GM23338 (cell line): ENCODE measurements at regions not wholly inside any gene's neighbourhood (a gene's known extent, or its start where the extent isn't known, plus 50 kb on each side); places are given as distances from the start of the nearest gene placed in this dataset.

Source experiments
- ATAC-seq: fragments of 200-7000 bp; cut with Tn5 transposase; 3 replicates; pipeline ENCODE4 v1.9.1; 2020
- DNase-seq: peaks from one replicate; pipeline ENCODE4 v3.0.0-alpha.2; 2015; ENCODE audit warnings: low spot score
- H2AFZ ChIP-seq: fragments of 200-600 bp; sonication (generic); 2 replicates; pipeline ENCODE4 v1.8.0; 2016; ENCODE audit warnings: antibody characterized with exemption, mild to moderate bottlenecking, moderate library complexity
- H3F3A ChIP-seq: fragments of 200-600 bp; sonication (generic); replicated peaks from 2 replicates; pipeline ENCODE4 v1.8.0; 2017; ENCODE audit warnings: antibody characterized with exemption, mixed run types, low read depth
- H3K27ac ChIP-seq: fragments of 200-600 bp; sonication (generic); 2 replicates; pipeline ENCODE4 v1.6.1; 2016; ENCODE audit warnings: low read depth
- H3K27me3 ChIP-seq: fragments of 200-600 bp; sonication (generic); 2 replicates; pipeline ENCODE4 v1.8.0; 2016; ENCODE audit warnings: mild to moderate bottlenecking, mixed run types, moderate library complexity; ENCODE audit not compliant: insufficient read depth
- H3K36me3 ChIP-seq: fragments of 200-600 bp; sonication (generic); 2 replicates; pipeline ENCODE4 v1.8.0; 2016; ENCODE audit warnings: mild to moderate bottlenecking; ENCODE audit not compliant: insufficient read depth
- H3K4me1 ChIP-seq: fragments of 200-600 bp; sonication (generic); 2 replicates; pipeline ENCODE4 v1.8.0; 2016; ENCODE audit warnings: mild to moderate bottlenecking, moderate library complexity; ENCODE audit not compliant: insufficient read depth
- H3K4me2 ChIP-seq: fragments of 200-600 bp; sonication (generic); 2 replicates; pipeline ENCODE4 v1.7.1; 2017; ENCODE audit warnings: mixed run types
- H3K4me3 ChIP-seq: fragments of 200-600 bp; sonication (generic); 2 replicates; pipeline ENCODE4 v1.6.1; 2016; ENCODE audit warnings: mixed run types
- H3K79me2 ChIP-seq: fragments of 200-600 bp; sonication (generic); replicated peaks from 2 replicates; pipeline ENCODE4 v1.8.0; 2017; ENCODE audit warnings: mild to moderate bottlenecking; ENCODE audit not compliant: insufficient read depth
- H3K9me2 ChIP-seq: fragments of 200-600 bp; sonication (generic); 2 replicates; pipeline ENCODE4 v1.8.0; 2017; ENCODE audit not compliant: insufficient read depth
- H4K20me1 ChIP-seq: fragments of 200-600 bp; sonication (generic); replicated peaks from 2 replicates; pipeline ENCODE4 v1.8.0; 2017; ENCODE audit warnings: mild to moderate bottlenecking; ENCODE audit not compliant: insufficient read depth
- H3K27ac Mint-ChIP-seq: 2 replicates; pipeline ENCODE4 v1.8.0; 2020; ENCODE audit warnings: inconsistent platforms, mild to moderate bottlenecking, moderate library complexity, mixed read lengths
- H3K27me3 Mint-ChIP-seq: 3 replicates; pipeline ENCODE4 v1.8.0; 2022; ENCODE audit warnings: low read depth, mild to moderate bottlenecking, moderate library complexity, mixed read lengths, inconsistent platforms; ENCODE audit not compliant: insufficient read depth, poor library complexity
- H3K36me3 Mint-ChIP-seq: 3 replicates; pipeline ENCODE4 v1.8.0; 2021; ENCODE audit warnings: low read depth, mild to moderate bottlenecking, inconsistent platforms, moderate library complexity, mixed read lengths
- H3K4me1 Mint-ChIP-seq: 3 replicates; pipeline ENCODE4 v1.8.0; 2020; ENCODE audit warnings: mild to moderate bottlenecking, inconsistent platforms, mixed read lengths
- H3K4me3 Mint-ChIP-seq: 3 replicates; pipeline ENCODE4 v1.8.0; 2021; ENCODE audit warnings: moderate library complexity, mild to moderate bottlenecking, inconsistent platforms, mixed read lengths
- H3K9me3 Mint-ChIP-seq: 3 replicates; pipeline ENCODE4 v1.8.0; 2020; ENCODE audit warnings: moderate library complexity, mild to moderate bottlenecking, inconsistent platforms, mixed read lengths
- CTCF ChIP-seq, 2 experiments: fragments of 200-600 bp in 1 of 2; sonication (generic) in 1 of 2; conservative IDR thresholded peaks; 2 replicates each; pipeline versions ENCODE4 v1.5.1 to v1.6.1; 2016 to 2017; ENCODE audit warnings: antibody characterized with exemption in 2 of 2, low read depth in 2 of 2, mild to moderate bottlenecking in 2 of 2, moderate library complexity in 1 of 2
- JUNB ChIP-seq: IDR thresholded peaks from one replicate; pipeline ENCODE4 v1.6.1; 2016; ENCODE audit warnings: antibody characterized with exemption; ENCODE audit not compliant: unreplicated experiment
- NANOG ChIP-seq: IDR thresholded peaks from 2 replicates; pipeline ENCODE4 v1.6.1; 2016; ENCODE audit warnings: antibody characterized with exemption, borderline replicate concordance
- POLR2AphosphoS5 ChIP-seq: IDR thresholded peaks from 2 replicates; pipeline ENCODE4 v1.6.1; 2016; ENCODE audit warnings: antibody characterized with exemption, low read depth
- STAT1 ChIP-seq: IDR thresholded peaks from one replicate; pipeline ENCODE4 v1.6.1; 2016; ENCODE audit warnings: antibody characterized with exemption; ENCODE audit not compliant: unreplicated experiment
- ZNF331 ChIP-seq: fragments of 250-450 bp; sonication (Bioruptor Pico); IDR thresholded peaks from 2 replicates; pipeline ENCODE4 v1.5.0; 2020; ENCODE audit warnings: low read depth, mild to moderate bottlenecking, moderate library complexity
- ZNF462 ChIP-seq: fragments of 250-450 bp; sonication (Bioruptor Pico); IDR thresholded peaks from 2 replicates; pipeline ENCODE4 v1.5.0; 2020; ENCODE audit warnings: mild to moderate bottlenecking, moderate library complexity

GRCh38 chr1:98523256-98523655 lies 138.3 kb upstream of the SNX7 start:
- H3K4me3 ChIP-seq, result no peak overlapping the region
- H3K27ac Mint-ChIP-seq, result no peak overlapping the region
- H3K36me3 Mint-ChIP-seq, result peaks cover 18% of the 10 kb centered on the region
- H3K4me2 ChIP-seq, result no peak overlapping the region
- no peaks in the 10 kb centered on the region for H3F3A ChIP-seq
- H3K27me3 Mint-ChIP-seq, result no peaks in the 10 kb centered on the region
- no peak overlapping the region for H3K27ac ChIP-seq
- TF ChIP-seq ZNF462 (CRISPR knock-in tag) (no peak), ZNF331 (no peak), NANOG (no peak)
- H3K79me2 ChIP-seq, result no peaks in the 10 kb centered on the region
- no peaks in the 10 kb centered on the region for H3K4me1 ChIP-seq
- H4K20me1 ChIP-seq, result no peaks in the 10 kb centered on the region
- H3K36me3 ChIP-seq, result no peaks in the 10 kb centered on the region
- no peak for DNase-seq
- H3K4me1 Mint-ChIP-seq, result no peaks in the 10 kb centered on the region
- no peak overlapping the region for H3K4me3 Mint-ChIP-seq
- peaks cover 23% of the 10 kb centered on the region for H3K9me3 Mint-ChIP-seq
- peaks cover 9% of the 10 kb centered on the region for H3K9me2 ChIP-seq
- ATAC-seq, result no peak
- no peak overlapping the region for H2AFZ ChIP-seq
- H3K27me3 ChIP-seq, result no peaks in the 10 kb centered on the region

DNA sequence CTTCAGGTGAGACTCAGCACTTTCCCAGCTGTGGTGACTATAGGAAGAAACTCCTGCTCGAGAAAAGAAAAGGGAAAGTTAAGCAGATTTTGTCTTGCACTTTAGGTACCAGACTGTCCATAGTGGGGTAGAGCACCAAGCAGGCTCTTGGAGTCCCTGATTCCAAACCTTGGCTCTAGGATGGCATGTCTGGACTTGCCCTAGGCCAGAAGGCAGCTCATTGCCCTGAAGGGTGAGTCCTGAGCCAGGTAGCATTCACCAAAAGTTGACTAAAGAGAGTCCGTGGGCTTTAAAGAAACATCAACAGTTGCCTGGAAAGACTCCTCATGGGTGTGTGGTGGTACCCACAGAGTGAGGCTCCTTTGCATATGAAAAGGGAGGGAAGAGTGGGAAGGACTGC lies 145.2 kb upstream of the SNX7 start:
- no peak overlapping the region for H3K4me2 ChIP-seq
- H3K36me3 ChIP-seq, result no peaks in the 10 kb centered on the region
- no peak; the same call in 2 of the 3 replicates for ATAC-seq
- H3K4me1 ChIP-seq, result no peaks in the 10 kb centered on the region
- H3K27me3 ChIP-seq, result no peaks in the 10 kb centered on the region
- H3K79me2 ChIP-seq, result no peaks in the 10 kb centered on the region
- Mint-ChIP-seq H3K27ac (no peak overlapping the region), H3K4me1 (peaks cover 6% of the 10 kb centered on the region), H3K9me3 (peaks cover 21% of the 10 kb centered on the region), H3K36me3 (peaks cover 14% of the 10 kb centered on the region), H3K27me3 (peaks cover 6% of the 10 kb centered on the region), H3K4me3 (no peak overlapping the region)
- H2AFZ ChIP-seq, result peak overlapping the region; percentile 86
- H3K4me3 ChIP-seq, result no peak overlapping the region
- DNase-seq, result no peak
- H3F3A ChIP-seq, result no peaks in the 10 kb centered on the region
- peaks cover 23% of the 10 kb centered on the region for H3K9me2 ChIP-seq
- no peak overlapping the region for H3K27ac ChIP-seq
- no peaks in the 10 kb centered on the region for H4K20me1 ChIP-seq
- TF ChIP-seq CTCF (conservative IDR thresholded peaks at IDR 0.05; ENCODE audit: low read depth in 2 of 2) (no peak), JUNB (no peak), STAT1 (no peak), POLR2AphosphoS5 (no peak)
